Gastrocnemius medialis (tissue), 4 donors: ENCODE measurements at regions not wholly inside any gene's neighbourhood (a gene's known extent, or its start where the extent isn't known, plus 50 kb on each side); places are given as distances from the start of the nearest gene placed in this dataset.

Source experiments
- POLR2A ChIP-seq, 2 donors: fragments of 450-650 bp; IDR thresholded peaks; one replicate each; pipeline ENCODE4 v1.6.1; 2017; ENCODE audit warnings: antibody characterized with exemption in 2 of 2, mild to moderate bottlenecking in 2 of 2, moderate library complexity in 2 of 2
- TF ChIP-seq, protein P1 (sequence below), 5 experiments: fragments of 450-650 bp in 3 of 5; fragments of 200-600 bp in 2 of 5; sonication (generic) in 2 of 5; IDR thresholded peaks in 4 of 5; conservative IDR thresholded peaks in 1 of 5; 1 replicate in 4 of 5; 2 replicates in 1 of 5; pipeline ENCODE4 v1.5.1; 2016 to 2019; ENCODE audit warnings: antibody characterized with exemption in 5 of 5, mild to moderate bottlenecking in 3 of 5, moderate library complexity in 3 of 5

DNA sequence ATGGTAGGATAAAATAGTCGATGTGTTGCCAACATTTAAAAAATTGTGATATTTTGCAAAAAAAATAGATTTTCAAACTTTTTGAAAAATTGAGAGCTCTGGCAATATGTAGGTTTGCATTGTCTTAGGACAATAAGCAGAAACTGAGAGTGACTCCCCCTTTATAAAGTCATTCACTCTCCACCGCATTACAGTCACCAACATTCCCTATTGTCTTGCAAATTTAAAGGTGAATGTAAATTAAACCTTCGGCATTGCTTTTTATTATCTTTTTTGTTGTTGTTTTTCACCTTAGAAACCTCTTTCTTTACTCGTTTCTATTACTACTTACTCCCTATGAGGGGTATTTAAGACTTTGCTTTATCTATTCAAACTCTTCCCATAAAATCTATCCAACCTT, 944.2 kb downstream of the DTWD2 start:
- TF ChIP-seq, protein P1, sequence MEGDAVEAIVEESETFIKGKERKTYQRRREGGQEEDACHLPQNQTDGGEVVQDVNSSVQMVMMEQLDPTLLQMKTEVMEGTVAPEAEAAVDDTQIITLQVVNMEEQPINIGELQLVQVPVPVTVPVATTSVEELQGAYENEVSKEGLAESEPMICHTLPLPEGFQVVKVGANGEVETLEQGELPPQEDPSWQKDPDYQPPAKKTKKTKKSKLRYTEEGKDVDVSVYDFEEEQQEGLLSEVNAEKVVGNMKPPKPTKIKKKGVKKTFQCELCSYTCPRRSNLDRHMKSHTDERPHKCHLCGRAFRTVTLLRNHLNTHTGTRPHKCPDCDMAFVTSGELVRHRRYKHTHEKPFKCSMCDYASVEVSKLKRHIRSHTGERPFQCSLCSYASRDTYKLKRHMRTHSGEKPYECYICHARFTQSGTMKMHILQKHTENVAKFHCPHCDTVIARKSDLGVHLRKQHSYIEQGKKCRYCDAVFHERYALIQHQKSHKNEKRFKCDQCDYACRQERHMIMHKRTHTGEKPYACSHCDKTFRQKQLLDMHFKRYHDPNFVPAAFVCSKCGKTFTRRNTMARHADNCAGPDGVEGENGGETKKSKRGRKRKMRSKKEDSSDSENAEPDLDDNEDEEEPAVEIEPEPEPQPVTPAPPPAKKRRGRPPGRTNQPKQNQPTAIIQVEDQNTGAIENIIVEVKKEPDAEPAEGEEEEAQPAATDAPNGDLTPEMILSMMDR (IDR thresholded peaks at IDR 0.05 in 4 of 5, conservative IDR thresholded peaks at IDR 0.05 in 1 of 5), result no peak
- no peak for TF ChIP-seq POLR2A (IDR thresholded peaks at IDR 0.05)
